GM12864 (cell line): ENCODE measurements at regions not wholly inside any gene's neighbourhood (a gene's known extent, or its start where the extent isn't known, plus 50 kb on each side); places are given as distances from the start of the nearest gene placed in this dataset.

Experiments used
- DNase-seq: peaks from one replicate; pipeline ENCODE4 v3.0.0-alpha.2; 2011; ENCODE audit warnings: low read depth
- H3K4me3 ChIP-seq: 2 replicates; pipeline ENCODE4 v1.5.1; 2011; ENCODE audit warnings: mild to moderate bottlenecking, low read depth, low read length, control low read depth
- CTCF ChIP-seq: IDR thresholded peaks from 2 replicates; pipeline ENCODE4 v1.5.1; 2011; ENCODE audit warnings: low read depth, mild to moderate bottlenecking, moderate library complexity, low read length, control low read depth, inconsistent platforms; ENCODE audit errors: missing control alignments

GRCh38 chr5:2272039-2272438, 389.3 kb upstream of the IRX4 start:
- no peak for DNase-seq
- H3K4me3 ChIP-seq, result no peak overlapping the region
- no peak for TF ChIP-seq CTCF

- no peak overlapping the region for H3K4me3 ChIP-seq
- no peak for DNase-seq
- TF ChIP-seq CTCF, result no peak
Observed at GRCh38 chr5:2271316-2271715, 388.6 kb upstream of the IRX4 start.

- H3K4me3 ChIP-seq, result no peak overlapping the region
- DNase-seq, result no peak
- no peak for TF ChIP-seq CTCF
Observed at GRCh38 chr5:2270467-2270866, 387.7 kb upstream of the IRX4 start.

GRCh38 chr5:2269656-2270055, 386.9 kb upstream of the IRX4 start:
- no peak overlapping the region for H3K4me3 ChIP-seq
- TF ChIP-seq CTCF, result no peak
- DNase-seq, result no peak

- no peak for DNase-seq
- no peak for TF ChIP-seq CTCF
- H3K4me3 ChIP-seq, result no peak overlapping the region
Observed at GRCh38 chr5:2267991-2268390, 385.3 kb upstream of the IRX4 start.

GRCh38 chr5:2266641-2267240, 384.0 kb upstream of the IRX4 start:
- no peak for DNase-seq
- no peak overlapping the region for H3K4me3 ChIP-seq
- no peak for TF ChIP-seq CTCF

GRCh38 chr5:2265341-2265740, 382.6 kb upstream of the IRX4 start:
- no peak for TF ChIP-seq CTCF
- DNase-seq, result no peak
- H3K4me3 ChIP-seq, result no peak overlapping the region
